GM10266 (cell line): ENCODE measurements at regions not wholly inside any gene's neighbourhood (a gene's known extent, or its start where the extent isn't known, plus 50 kb on each side); places are given as distances from the start of the nearest gene placed in this dataset.
"Not testable (repeated sequence)": the region's sequence is repeated elsewhere in the genome, so short reads cannot be mapped to it uniquely, and the experiment has no call there.

Experiments used
- DNase-seq: peaks from one replicate; pipeline ENCODE4 v3.0.0; 2012; ENCODE audit errors: extremely low spot score
- TF ChIP-seq, protein P1 (sequence below): IDR thresholded peaks from 2 replicates; pipeline ENCODE4 v1.5.1; 2012; ENCODE audit warnings: mild to moderate bottlenecking, low read depth; ENCODE audit not compliant: control insufficient read depth, insufficient read depth; ENCODE audit errors: missing control alignments

DNA sequence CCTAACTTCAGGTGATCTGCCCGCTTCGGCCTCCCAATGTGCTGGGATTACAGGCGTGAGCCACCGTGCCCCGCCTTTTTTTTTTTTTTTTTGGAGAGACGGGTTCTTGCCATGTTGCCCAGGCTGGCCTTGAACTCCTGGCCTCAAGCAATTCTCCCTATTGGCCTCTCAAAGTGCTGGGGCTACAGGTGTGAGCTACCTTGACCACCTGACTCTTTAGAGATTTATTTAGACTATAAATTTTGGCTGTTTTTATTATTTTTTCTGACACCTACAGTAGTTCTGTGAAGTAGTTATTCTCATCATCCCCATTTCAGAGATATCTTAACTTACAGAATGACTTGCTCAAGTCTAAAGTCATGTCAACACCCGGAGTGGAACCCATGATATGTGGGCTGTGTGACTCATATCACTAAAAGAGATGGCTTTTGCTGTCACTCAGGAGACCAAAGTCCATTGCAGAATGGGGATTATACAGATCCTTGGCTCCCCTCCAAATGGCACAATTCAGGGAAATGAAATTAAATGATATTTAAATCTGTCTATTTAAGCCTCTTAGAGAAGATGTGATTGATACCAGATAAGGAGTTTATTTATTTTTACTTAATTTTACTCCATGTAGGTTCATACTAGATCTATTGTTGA is 93.2 kb downstream of the CTH start:
- DNase-seq = peak; percentile 39

DNA sequence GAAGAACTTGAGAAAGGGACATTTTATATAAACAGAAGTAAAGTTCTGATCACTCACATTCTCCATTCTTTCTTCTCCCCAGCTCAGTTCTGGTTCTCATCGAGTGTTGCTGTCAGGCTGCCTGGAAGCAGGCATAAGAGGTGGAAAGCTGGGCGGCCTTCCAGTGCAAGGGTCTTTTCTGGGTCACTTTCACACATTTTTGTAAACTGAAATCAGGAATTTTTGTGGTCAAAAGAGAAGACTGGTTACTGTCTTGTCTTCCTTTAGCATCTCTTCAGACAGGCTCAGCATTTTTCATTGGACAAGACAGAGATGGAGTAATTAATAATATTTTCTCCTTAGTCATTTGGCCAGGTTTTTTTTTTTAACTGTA is 93.7 kb downstream of the CTH start:
- TF ChIP-seq, protein P1, sequence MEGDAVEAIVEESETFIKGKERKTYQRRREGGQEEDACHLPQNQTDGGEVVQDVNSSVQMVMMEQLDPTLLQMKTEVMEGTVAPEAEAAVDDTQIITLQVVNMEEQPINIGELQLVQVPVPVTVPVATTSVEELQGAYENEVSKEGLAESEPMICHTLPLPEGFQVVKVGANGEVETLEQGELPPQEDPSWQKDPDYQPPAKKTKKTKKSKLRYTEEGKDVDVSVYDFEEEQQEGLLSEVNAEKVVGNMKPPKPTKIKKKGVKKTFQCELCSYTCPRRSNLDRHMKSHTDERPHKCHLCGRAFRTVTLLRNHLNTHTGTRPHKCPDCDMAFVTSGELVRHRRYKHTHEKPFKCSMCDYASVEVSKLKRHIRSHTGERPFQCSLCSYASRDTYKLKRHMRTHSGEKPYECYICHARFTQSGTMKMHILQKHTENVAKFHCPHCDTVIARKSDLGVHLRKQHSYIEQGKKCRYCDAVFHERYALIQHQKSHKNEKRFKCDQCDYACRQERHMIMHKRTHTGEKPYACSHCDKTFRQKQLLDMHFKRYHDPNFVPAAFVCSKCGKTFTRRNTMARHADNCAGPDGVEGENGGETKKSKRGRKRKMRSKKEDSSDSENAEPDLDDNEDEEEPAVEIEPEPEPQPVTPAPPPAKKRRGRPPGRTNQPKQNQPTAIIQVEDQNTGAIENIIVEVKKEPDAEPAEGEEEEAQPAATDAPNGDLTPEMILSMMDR = no peak
- no peak for DNase-seq

More for the DNA sequence above, 93.2 kb downstream of the CTH start:
- TF ChIP-seq, protein P1 = no peak

DNA sequence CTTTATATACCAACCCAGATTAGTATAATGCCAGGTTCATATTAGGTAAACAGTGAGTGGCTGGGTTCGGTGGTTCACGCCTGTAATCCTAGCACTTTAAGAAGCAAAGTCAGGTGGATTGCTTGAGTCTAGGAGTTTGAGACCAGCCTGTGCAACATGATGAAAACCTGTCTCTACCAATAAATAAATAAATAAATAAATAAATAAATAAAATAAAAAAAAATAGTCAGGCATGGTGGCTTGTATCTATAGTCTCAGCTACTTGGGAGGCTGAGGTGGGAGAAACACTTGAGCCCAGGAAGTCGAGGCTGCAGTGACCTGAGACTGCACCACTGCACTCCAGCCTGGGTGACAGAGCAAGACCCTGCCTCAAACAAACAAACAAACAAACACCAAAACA is 96.9 kb downstream of the CTH start:
- not testable (repeated sequence) for DNase-seq

DNA sequence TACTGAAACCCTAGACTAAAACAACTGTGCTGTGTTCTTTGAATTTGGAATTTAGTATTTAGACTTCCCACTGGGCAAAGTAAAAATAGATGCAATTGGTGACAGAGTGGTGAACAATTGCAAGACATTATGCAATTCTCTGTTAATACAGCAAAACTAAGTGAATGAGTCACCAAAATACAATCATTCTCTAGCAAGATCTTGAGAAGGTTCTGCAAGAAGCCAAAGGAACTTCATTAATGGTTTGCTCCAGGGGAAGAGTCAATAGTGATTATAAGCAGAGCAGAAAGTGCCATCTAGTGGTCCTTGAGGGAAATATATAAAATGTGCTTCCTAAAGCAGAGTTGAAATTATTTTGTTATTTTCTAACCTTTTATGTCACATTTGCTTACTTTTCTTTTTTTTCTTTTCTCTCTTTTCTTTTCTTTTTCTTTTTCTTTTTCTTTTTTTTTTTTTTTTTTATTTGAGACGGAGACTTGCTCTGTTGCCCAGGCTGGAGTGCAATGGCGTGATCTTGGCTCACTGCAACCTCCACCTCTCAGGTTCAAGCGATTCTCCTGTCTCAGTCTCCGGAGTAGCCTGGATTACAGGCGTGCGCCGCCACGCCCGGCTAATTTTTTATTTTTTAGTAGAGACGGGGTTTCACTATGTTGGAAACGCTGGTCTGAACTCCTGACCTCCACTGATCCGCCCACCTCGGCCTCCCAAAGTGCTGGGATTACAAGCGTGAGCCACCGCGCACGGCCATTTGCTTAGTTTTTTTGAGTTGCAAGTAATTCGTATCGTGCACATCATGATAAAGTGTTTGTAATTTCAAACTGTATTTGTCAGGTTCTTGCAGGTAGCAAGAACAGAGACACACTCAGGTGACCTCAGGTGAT is 99.2 kb downstream of the CTH start:
- DNase-seq = peak; percentile 51
- TF ChIP-seq, protein P1 = peak; percentile 62

DNA sequence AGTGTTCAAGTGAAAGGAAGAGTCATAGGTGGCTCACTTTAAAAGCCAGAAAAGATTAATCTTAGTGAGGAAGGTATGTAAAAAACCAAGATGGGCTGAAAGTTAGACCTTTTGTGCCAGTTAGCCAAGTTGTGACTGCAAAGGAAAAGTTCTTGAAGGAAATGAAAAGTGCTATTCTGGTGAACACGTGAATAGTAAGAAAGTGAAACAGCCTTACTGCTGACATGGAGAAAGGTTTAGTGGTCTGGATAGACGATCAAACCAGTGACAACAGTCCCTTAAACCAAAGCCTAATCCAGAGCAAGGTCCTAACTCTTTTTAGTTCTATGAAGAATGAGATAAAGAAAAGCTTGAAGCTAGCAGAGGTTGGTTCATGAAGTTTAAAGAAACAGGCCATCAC is 106.4 kb downstream of the CTH start:
- TF ChIP-seq, protein P1 = no peak
- no peak for DNase-seq

DNA sequence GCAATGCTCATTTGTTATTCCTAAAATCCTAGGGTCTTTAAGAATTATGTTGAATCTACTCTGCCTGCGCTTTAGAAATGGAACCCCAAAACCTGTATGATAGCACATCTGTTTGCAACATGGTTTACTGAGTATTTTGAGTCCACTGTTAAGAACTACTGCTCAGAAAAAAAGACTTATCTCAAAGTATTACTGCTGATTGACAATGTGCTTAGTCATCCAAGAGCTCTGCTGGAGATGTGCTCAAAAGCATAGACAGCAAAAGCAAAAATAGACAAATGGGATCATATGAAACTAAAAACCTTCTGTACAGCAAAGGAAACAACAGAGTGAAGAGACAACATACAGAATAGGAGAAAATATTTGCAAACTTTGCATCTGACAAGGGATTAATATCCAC is 107.0 kb downstream of the CTH start:
- no peak for DNase-seq
- TF ChIP-seq, protein P1 = no peak

DNA sequence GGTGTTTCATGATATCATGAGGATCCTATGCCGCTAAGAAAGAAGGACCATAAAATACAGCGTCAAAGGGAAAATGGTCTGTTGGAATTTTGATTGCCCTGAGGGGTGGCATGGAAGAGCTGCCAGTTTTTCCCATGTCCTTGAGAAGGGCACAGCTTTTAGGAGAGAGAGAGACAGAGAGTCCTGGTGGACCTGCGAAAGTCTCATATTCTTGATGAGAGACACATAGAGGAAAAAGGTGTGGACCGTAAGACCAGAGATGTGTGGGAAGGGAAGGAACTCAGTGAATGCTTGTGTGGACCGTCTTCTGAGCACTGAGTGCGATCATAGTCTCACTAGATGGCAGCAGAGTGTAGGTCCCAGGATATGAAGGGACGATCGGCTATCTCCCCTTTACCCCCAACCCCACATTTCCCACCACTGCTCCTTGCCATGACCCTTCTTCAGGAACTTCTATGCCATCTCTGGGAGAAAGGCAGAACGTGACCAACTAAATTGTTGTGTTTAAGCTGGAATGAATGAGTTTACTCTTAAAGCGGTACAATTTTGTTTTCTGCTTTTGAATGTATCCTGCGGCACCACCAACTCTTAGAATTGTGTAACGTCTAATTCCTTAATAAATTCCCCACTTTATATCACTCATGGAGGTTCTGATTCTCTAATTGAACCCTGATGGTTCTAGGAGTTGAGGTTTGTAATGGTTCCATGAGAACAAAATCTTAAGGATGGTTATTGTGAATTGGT is 117.7 kb downstream of the CTH start:
- DNase-seq = peak; percentile 40
- TF ChIP-seq, protein P1 = peak; percentile 70
